ENCODE measurements at regions not wholly inside any gene's neighbourhood (a gene's known extent, or its start where the extent isn't known, plus 50 kb on each side); places are given as distances from the start of the nearest gene placed in this dataset.

- no peak for ATAC-seq
- no peak for TF ChIP-seq SNAI2 (CRISPR knock-in tag; IDR thresholded peaks at IDR 0.05)
- no peak for TF ChIP-seq CSRNP3 (CRISPR knock-in tag; IDR thresholded peaks at IDR 0.05)
- TF ChIP-seq ZNF8 (CRISPR knock-in tag; IDR thresholded peaks at IDR 0.05), result no peak
- TF ChIP-seq PPARA (CRISPR knock-in tag; IDR thresholded peaks at IDR 0.05; ENCODE audit: borderline replicate concordance), result no peak
Observed at GRCh38 chr22:27583856-27584255, 217.7 kb downstream of the MN1 start.

GRCh38 chr22:27585141-27585540 lies 216.4 kb downstream of the MN1 start:
- TF ChIP-seq ZNF8 (CRISPR knock-in tag; IDR thresholded peaks at IDR 0.05), result no peak
- TF ChIP-seq BACH2 (CRISPR knock-in tag; IDR thresholded peaks at IDR 0.05; ENCODE audit: borderline replicate concordance), result no peak
- TF ChIP-seq PPARA (CRISPR knock-in tag; IDR thresholded peaks at IDR 0.05; ENCODE audit: borderline replicate concordance), result no peak
- TF ChIP-seq TSHZ2 (CRISPR knock-in tag; IDR thresholded peaks at IDR 0.05), result no peak
- no peak for TF ChIP-seq PATZ1 (CRISPR knock-in tag; IDR thresholded peaks at IDR 0.05; ENCODE audit: borderline replicate concordance)
- no peak for TF ChIP-seq OSR1 (CRISPR knock-in tag; IDR thresholded peaks at IDR 0.05)
- TF ChIP-seq ZC3H10 (CRISPR knock-in tag; IDR thresholded peaks at IDR 0.05), result no peak
- TF ChIP-seq SNAI2 (CRISPR knock-in tag; IDR thresholded peaks at IDR 0.05), result no peak
- TF ChIP-seq ZFP3 (CRISPR knock-in tag; IDR thresholded peaks at IDR 0.05), result no peak
- no peak for TF ChIP-seq CREB5 (CRISPR knock-in tag; IDR thresholded peaks at IDR 0.05; ENCODE audit: low read depth)
- no peak for TF ChIP-seq RARB (CRISPR knock-in tag; IDR thresholded peaks at IDR 0.05)
- TF ChIP-seq ZFP30 (CRISPR knock-in tag; IDR thresholded peaks at IDR 0.05), result no peak
- no peak for ATAC-seq

- TF ChIP-seq ZNF565 (CRISPR knock-in tag; conservative IDR thresholded peaks at IDR 0.05; ENCODE audit: low read depth) (no peak), CSDC2 (CRISPR knock-in tag; IDR thresholded peaks at IDR 0.05) (no peak), PPARA (CRISPR knock-in tag; IDR thresholded peaks at IDR 0.05; ENCODE audit: borderline replicate concordance) (no peak), TCF4 (CRISPR knock-in tag; IDR thresholded peaks at IDR 0.05; ENCODE audit: borderline replicate concordance) (no peak), GLIS3 (CRISPR knock-in tag; IDR thresholded peaks at IDR 0.05) (no peak)
- ATAC-seq, result no peak
Observed at GRCh38 chr22:27588268-27588667, 213.3 kb downstream of the MN1 start.

- no peak for ATAC-seq
- TF ChIP-seq ZC3H10 (CRISPR knock-in tag; IDR thresholded peaks at IDR 0.05), result no peak
- no peak for TF ChIP-seq CSRNP3 (CRISPR knock-in tag; IDR thresholded peaks at IDR 0.05)
- no peak for TF ChIP-seq TCF4 (CRISPR knock-in tag; IDR thresholded peaks at IDR 0.05; ENCODE audit: borderline replicate concordance)
- no peak for TF ChIP-seq CSDC2 (CRISPR knock-in tag; IDR thresholded peaks at IDR 0.05)
- no peak for TF ChIP-seq ISL1 (CRISPR knock-in tag; IDR thresholded peaks at IDR 0.05)
- no peak for TF ChIP-seq PPARA (CRISPR knock-in tag; IDR thresholded peaks at IDR 0.05; ENCODE audit: borderline replicate concordance)
- no peak for TF ChIP-seq SNAI2 (CRISPR knock-in tag; IDR thresholded peaks at IDR 0.05)
- TF ChIP-seq BACH2 (CRISPR knock-in tag; IDR thresholded peaks at IDR 0.05; ENCODE audit: borderline replicate concordance), result no peak
- no peak for TF ChIP-seq ESRRG (CRISPR knock-in tag; IDR thresholded peaks at IDR 0.05)
- no peak for TF ChIP-seq ZNF565 (CRISPR knock-in tag; conservative IDR thresholded peaks at IDR 0.05; ENCODE audit: low read depth)
- TF ChIP-seq GLIS3 (CRISPR knock-in tag; IDR thresholded peaks at IDR 0.05), result no peak
- no peak for TF ChIP-seq RARB (CRISPR knock-in tag; IDR thresholded peaks at IDR 0.05)
- TF ChIP-seq TSHZ2 (CRISPR knock-in tag; IDR thresholded peaks at IDR 0.05), result no peak
- TF ChIP-seq ZNF70 (CRISPR knock-in tag; IDR thresholded peaks at IDR 0.05), result no peak
- no peak for TF ChIP-seq ZFP3 (CRISPR knock-in tag; IDR thresholded peaks at IDR 0.05)
- no peak for TF ChIP-seq ZFP30 (CRISPR knock-in tag; IDR thresholded peaks at IDR 0.05)
- TF ChIP-seq OSR1 (CRISPR knock-in tag; IDR thresholded peaks at IDR 0.05), result no peak
- TF ChIP-seq ZNF8 (CRISPR knock-in tag; IDR thresholded peaks at IDR 0.05), result no peak
- TF ChIP-seq PATZ1 (CRISPR knock-in tag; IDR thresholded peaks at IDR 0.05; ENCODE audit: borderline replicate concordance), result no peak
Observed at GRCh38 chr22:27588915-27589314, 212.6 kb downstream of the MN1 start.
